Fibroblast of upper back skin (primary cell): ENCODE measurements at regions not wholly inside any gene's neighbourhood (a gene's known extent, or its start where the extent isn't known, plus 50 kb on each side); places are given as distances from the start of the nearest gene placed in this dataset.
"Not testable (repeated sequence)": the region's sequence is repeated elsewhere in the genome, so short reads cannot be mapped to it uniquely, and the experiment has no call there.

Source experiments
- DNase-seq: peaks from one replicate; pipeline ENCODE4 v3.0.0-alpha.2; 2013

GRCh38 chrX:122091571-122091970 is 1044.2 kb downstream of the GLUD2 start:
- no peak for DNase-seq

DNA sequence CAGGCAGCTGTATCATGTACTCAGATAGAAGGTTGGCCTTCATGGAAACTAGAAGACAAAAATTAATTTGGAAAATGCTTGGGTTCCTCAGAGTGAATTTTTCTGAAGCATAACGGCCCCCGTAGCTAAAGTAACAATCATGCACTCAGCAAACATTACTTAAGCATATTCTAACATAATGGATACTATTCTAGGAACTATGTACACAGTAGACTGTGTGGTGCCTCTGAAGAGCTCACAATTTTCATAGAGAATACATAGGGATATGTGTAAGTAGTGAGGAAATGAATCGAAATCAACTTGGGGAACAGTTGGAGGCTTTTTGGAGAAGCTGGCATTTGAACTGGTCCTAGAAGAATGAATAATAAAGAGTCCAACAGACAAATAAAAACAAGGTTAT is 1045.0 kb downstream of the GLUD2 start:
- no peak for DNase-seq

DNA sequence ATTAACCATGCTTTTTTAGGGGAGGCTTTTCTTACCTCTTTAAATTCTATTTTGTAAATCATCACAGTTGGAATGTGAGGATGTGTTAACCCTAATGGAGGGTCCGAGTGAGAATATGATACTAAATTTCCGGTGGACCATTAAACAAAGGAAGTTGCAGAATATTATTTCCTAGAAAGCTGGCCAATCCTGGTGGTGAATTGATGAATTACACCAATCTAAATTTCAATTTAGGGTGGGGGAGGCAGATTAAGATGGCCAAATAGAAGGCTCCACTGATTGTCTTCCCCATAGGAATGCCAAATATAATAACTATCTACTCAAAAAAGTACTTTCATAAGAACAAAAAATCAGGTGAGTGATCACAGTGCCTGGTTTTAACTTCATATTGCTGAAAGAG is 1045.6 kb downstream of the GLUD2 start:
- no peak for DNase-seq

GRCh38 chrX:122094611-122095010 is 1047.2 kb downstream of the GLUD2 start:
- peak; percentile 66 for DNase-seq

- DNase-seq: no peak
These were observed 1066.0 kb downstream of the GLUD2 start for GRCh38 chrX:122113376-122113775.

DNA sequence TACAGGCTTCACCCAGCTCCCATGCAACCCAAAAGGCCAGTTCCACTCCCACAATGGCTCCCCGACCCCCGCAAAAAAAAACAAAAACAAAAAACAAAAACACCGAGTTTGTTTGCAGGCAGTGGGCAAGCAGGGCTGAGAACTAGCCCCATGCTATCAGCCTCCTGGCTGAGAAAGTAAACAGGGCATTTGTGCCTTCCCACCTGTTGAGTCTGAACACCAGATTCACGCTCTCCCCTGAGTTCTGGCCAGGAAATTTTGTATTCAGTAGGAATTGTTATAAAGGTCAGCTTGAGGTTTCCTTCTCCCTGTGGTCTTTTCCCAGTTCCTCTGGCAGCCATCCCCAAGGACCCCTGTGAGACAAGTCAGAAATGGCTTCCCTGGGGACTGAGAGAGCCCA is 1066.5 kb downstream of the GLUD2 start:
- DNase-seq: no peak

GRCh38 chrX:122115604-122116003 is 1068.2 kb downstream of the GLUD2 start:
- no peak for DNase-seq

DNA sequence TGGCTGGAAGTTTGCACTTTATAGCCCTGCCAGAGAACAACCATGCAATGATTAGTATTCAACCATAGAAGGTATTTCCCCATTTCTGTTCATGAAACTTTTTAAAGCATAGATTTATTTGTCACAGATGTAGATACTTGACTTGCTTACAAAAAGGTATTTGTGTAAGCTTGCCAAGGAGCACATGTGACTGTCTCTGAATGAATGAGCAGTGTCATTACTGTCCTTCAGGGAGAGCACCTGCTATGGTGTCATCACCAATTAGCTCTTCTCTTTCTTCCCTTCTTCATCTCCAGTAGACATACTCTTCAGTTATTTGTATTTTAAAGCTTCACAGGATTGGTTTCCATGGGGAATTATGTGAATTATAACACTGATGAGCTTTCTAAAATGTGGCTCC is 1064.7 kb upstream of the GRIA3 start:
- DNase-seq: no peak

DNA sequence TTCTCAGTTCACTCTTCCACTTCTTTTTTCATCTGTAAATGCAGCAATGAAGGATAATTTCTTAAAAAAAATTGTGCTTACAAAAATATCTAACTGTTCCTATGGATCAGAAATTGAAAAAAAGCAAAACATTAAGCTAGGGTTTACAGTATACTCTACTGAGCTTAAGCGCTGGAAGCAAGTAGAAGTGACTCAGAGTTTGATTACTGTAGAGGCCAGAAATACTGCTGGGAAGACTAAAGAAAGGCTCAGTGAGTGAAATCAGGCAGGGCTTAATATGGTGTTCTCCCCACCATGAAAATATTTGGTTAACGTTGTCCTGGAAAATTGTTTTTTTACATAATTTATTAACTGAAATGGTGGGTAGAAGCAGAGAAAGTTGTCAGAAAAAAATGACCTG is 1061.8 kb upstream of the GRIA3 start:
- DNase-seq: no peak

DNA sequence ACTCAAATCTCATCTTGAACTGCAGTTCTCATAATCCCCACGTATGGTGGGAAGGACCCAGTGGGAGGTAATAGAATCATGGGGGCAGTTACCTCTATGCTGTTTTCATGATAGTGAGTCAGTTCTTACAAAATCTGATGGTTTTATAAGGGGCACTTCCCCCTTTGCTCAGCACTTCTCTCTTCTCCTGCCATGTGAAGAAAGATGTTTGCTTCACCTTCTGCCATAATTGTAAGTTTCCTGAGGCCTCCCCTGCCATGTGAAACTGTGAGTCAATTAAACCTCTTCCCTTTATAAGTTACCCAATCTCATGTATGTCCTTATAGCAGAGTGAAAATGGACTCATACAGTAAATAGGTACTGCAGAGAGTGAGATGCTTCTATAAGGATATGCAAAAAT is 1050.6 kb upstream of the GRIA3 start:
- DNase-seq: no peak

DNA sequence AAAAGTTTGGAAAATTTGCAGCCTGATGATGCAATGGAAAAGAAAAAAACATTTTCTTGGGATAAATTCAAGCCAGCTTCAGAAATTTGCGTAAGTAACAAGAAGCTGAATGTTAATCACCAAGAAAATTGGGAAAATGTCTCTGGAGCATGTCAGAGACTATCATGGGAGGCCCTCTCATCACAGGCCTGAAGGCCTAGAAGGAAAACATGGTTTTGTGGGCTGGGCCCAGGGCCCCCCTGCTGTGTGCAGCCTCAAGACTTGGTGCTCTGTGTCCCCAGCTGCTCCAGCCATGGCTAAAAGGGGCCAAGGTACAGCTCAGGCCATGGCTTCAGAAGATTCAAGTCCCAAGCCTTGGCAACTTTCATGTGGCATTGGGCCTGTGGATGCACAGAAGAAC is 1049.8 kb upstream of the GRIA3 start:
- DNase-seq: peak; percentile 7

DNA sequence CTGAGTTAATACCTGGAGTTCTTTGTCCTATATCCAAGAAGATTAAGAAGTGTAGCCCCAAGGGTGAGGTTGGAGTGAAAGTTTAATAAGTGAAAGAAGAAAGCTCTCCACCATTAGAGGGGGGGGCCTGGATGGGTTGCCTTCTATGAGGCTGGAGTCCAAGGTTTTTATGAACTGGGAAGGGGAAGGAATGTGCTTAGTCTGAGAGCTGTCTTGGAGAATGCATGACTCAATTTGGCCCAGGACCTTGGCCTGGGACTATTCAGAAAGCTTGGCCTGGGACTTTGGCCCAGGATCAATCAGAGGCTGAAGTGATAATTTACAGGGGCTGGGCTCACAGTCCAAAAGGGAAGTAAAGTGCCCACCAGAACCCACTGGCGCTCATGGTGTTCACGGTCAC is 1049.0 kb upstream of the GRIA3 start:
- peak; percentile 19 for DNase-seq

- not testable (repeated sequence) for DNase-seq
These were observed 1043.9 kb upstream of the GRIA3 start for GRCh38 chrX:122140219-122140618.

DNA sequence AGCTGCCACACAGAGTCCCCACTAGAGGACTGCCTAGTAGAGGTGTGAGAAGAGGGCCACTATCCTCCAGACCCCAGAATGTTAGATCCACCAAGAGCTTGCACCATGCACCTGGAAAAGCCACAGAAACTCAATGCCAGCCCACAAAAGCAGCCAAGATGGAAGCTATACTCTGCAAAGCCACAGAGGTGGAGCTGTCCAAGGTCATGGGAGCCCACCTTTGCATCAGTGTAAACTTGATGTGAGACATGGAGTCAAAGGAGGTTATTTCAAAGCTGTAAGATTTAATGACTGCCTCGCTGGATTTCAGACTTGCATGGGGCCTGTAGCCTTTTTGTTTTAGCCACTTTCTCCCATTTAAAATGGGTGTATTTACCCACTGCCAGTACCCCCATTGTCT is 1030.1 kb upstream of the GRIA3 start:
- DNase-seq: no peak

DNA sequence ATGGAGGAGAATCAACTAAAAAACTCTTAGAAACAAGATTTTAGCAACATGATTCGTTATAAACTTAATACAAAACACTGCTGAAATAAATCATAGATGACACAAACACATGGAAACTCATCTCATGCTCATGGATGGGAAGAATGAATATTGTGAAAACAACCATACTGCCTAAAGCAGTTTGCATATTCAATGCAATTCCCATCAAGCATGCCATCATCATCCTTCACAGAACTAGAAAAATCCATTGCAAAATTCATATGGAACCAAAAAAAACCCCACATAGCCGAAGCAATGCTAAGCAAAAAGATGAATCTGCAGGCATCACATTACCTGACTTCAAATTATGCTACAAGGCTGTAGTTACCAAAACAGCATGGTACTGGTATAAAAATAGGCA is 1015.8 kb upstream of the GRIA3 start:
- no peak for DNase-seq

GRCh38 chrX:122184791-122185190 is 999.3 kb upstream of the GRIA3 start:
- no peak for DNase-seq

- DNase-seq: no peak
These were observed 996.9 kb upstream of the GRIA3 start for GRCh38 chrX:122187069-122187713.

GRCh38 chrX:122188751-122189150 is 995.3 kb upstream of the GRIA3 start:
- DNase-seq: peak; percentile 14

DNA sequence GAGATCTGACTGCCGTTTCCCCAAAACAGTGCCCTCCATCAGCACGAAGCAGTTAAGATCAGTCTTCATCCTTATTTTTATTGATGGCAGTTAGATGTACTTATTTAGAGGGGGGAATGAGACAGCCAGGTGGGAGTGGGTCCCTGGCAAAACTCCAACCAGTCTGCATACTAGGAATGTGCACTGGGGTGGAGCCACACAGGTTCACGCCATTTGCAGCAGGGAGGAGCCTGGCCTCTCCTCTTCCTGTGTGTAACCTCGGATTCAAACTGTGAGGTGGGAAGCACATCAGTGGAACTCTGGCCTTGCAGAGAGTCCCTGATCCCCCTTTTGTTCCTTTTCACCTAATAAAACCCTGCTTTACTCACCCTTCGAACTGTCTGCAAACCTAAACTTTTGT is 987.7 kb upstream of the GRIA3 start:
- no peak for DNase-seq

- no peak for DNase-seq
These were observed 980.7 kb upstream of the GRIA3 start for GRCh38 chrX:122203399-122203798.

- DNase-seq: no peak
These were observed 965.4 kb upstream of the GRIA3 start for GRCh38 chrX:122218666-122219065.

DNA sequence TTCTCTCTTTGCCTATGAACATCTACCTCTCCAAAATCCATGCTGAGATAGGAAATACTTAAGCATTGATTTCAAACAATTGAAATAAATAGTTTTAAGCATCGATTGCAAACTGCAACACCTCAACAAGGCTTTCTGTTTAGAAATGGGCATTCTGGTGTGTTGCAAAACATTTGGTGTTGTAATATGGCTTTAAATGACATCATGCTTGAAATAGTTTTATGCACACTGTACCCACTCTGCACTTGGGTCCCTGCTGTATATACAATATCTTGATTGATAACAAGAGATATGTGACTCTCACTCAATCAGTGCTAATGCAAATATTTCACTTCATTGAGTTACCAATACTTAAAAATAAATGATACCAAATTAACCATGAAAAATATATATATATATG is 964.9 kb upstream of the GRIA3 start:
- no peak for DNase-seq

GRCh38 chrX:122219735-122220134 is 964.3 kb upstream of the GRIA3 start:
- DNase-seq: no peak

DNA sequence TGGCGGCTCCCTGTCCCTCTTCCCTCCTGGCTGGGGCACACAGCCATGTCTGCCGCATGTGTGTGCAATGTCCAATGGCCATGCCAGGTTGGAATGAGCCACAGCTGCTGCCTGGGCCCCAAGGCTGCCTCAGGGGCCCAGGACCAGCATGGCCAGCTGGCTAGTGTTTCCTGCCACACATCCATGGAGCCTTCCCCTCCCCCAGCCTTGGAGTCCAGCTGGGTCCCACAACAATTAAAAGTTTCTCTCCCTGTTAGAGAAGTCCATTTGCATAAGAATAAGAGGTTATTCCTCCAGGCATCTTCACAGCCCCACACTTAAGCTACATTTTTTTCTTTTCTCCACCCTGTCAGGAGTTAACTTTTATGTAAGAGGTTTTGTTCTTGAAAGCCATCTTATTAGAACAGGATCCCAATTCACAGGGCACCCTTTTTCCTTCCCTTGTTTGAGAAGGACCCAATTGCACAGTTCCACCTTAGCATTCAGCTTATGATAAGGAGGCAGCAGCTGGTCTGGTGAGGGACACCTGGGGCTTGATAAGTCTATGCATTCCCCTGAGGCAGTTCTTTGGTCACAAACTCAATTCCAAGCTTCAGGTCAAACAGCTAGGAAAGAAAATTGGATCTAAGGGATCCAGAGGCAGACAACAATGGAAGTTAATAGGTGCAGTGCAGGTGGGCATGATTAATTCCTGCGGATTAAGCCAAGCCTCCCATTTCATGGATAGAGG is 963.3 kb upstream of the GRIA3 start:
- DNase-seq: no peak

DNA sequence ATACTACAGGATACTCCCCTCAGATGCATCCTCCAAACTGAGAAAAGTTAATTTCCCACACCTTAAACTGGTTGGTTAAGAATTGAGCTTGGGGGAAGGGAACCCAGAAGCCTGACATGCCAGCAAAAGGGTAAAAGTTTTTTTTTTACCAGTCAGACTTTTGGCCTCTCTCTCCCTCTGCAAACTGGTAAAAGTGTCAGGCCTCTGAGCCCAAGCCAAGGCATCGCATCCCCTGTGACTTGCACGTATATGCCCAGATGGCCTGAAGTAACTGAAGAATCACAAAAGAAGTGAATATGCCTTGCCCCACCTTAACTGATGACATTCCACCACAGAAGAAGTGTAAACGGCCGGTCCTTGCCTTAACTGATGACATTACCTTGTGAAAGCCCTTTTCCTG is 962.3 kb upstream of the GRIA3 start:
- DNase-seq: not testable (repeated sequence)
